H1 (cell line): ENCODE measurements at regions not wholly inside any gene's neighbourhood (a gene's known extent, or its start where the extent isn't known, plus 50 kb on each side); places are given as distances from the start of the nearest gene placed in this dataset.
A peak's percentile ranks its signal among the peaks of the same experiment; 100 is the strongest.

Experiments
- CTCF ChIA-PET: fragments of 300-600 bp; sonication (Branson Sonifier 250); formaldehyde crosslinking; loops from one replicate; lab custom pipeline; 2021; ENCODE audit not compliant: partially characterized antibody; lab: Charles Lee
- POLR2A ChIA-PET: fragments of 300-600 bp; sonication (Branson Sonifier 250); formaldehyde crosslinking; loops from one replicate; lab custom pipeline; 2021; ENCODE audit warnings: inconsistent platforms; ENCODE audit not compliant: partially characterized antibody; lab: Charles Lee
- DNase-seq, 2 experiments: peaks; one replicate each; pipeline versions ENCODE4 v3.0.0 to v3.0.0-alpha.2; 2010 to 2022; ENCODE audit warnings: low spot score in 2 of 2, low read depth in 1 of 2, mixed read lengths in 1 of 2
- FAIRE-seq: peaks from 2 replicates; lab custom pipeline; 2011; peaks lifted over from hg19 to GRCh38; lab: Jason Lieb, UNC
- H2AFZ ChIP-seq: 2 replicates; pipeline ENCODE4 v1.8.1; 2012; ENCODE audit warnings: low read length, inconsistent platforms
- H2AK5ac ChIP-seq: 2 replicates; pipeline ENCODE4 v1.6.1; 2013; ENCODE audit warnings: low read depth, low read length
- H2BK120ac ChIP-seq: replicated peaks from 2 replicates; pipeline ENCODE3; 2013; ENCODE audit warnings: low read depth, low read length, inconsistent platforms
- H2BK12ac ChIP-seq: 2 replicates; pipeline ENCODE4 v1.6.1; 2013; ENCODE audit warnings: low read depth, low read length
- H2BK15ac ChIP-seq: 2 replicates; pipeline ENCODE4 v1.6.1; 2013; ENCODE audit warnings: low read length
- H2BK20ac ChIP-seq: 2 replicates; pipeline ENCODE4 v1.6.1; 2013; ENCODE audit warnings: low read length
- H2BK5ac ChIP-seq: 2 replicates; pipeline ENCODE4 v1.6.1; 2013; ENCODE audit warnings: low read depth, low read length
- H3K14ac ChIP-seq: 2 replicates; pipeline ENCODE4 v1.6.1; 2013; ENCODE audit warnings: inconsistent platforms; ENCODE audit not compliant: insufficient read length
- H3K18ac ChIP-seq: 2 replicates; pipeline ENCODE4 v1.6.1; 2013; ENCODE audit warnings: low read length; ENCODE audit errors: extremely low read depth
- H3K23ac ChIP-seq: 2 replicates; pipeline ENCODE4 v1.6.1; 2013; ENCODE audit warnings: inconsistent platforms; ENCODE audit not compliant: insufficient read length
- H3K23me2 ChIP-seq: 2 replicates; pipeline ENCODE4 v1.6.1; 2013; ENCODE audit warnings: low read depth, low read length
- H3K27ac ChIP-seq: 2 replicates; pipeline ENCODE4 v1.6.1; 2011; ENCODE audit warnings: low read depth, low read length, inconsistent platforms
- H3K27me3 ChIP-seq, 4 experiments: replicated peaks in 1 of 4; 1 replicate in 1 of 4; 2 replicates in 3 of 4; pipeline versions ENCODE4 v1.6.1 to v1.8.1; 2011 to 2013; ENCODE audit warnings: low read length in 3 of 4, mild to moderate bottlenecking in 3 of 4, inconsistent platforms in 2 of 4, mixed read lengths in 2 of 4, moderate library complexity in 1 of 4; ENCODE audit not compliant: control insufficient read depth in 3 of 4, insufficient read depth in 3 of 4; ENCODE audit errors: extremely low read depth in 1 of 4
- H3K36me3 ChIP-seq, 4 experiments: 2 replicates each; pipeline versions ENCODE4 v1.6.1 to v1.8.1; 2011 to 2013; ENCODE audit warnings: mild to moderate bottlenecking in 4 of 4, low read length in 3 of 4, moderate library complexity in 2 of 4, control low read depth in 1 of 4, inconsistent platforms in 1 of 4; ENCODE audit not compliant: insufficient read depth in 4 of 4, control insufficient read depth in 2 of 4
- H3K4ac ChIP-seq: replicated peaks from 2 replicates; pipeline ENCODE3; 2013; ENCODE audit warnings: low read length, low read depth, mixed read lengths, inconsistent platforms; ENCODE audit not compliant: insufficient read length
- H3K4me1 ChIP-seq, 4 experiments: replicated peaks in 1 of 4; 1 replicate in 1 of 4; 2 replicates in 3 of 4; pipeline versions ENCODE4 v1.6.1 to v1.8.1; 2011 to 2013; ENCODE audit warnings: low read length in 3 of 4, inconsistent platforms in 2 of 4, mixed read lengths in 1 of 4; ENCODE audit not compliant: insufficient read depth in 4 of 4, control insufficient read depth in 3 of 4
- H3K4me2 ChIP-seq, 2 experiments: 2 replicates each; pipeline versions ENCODE4 v1.6.1 to v1.8.1; 2011 to 2013; ENCODE audit warnings: low read depth in 2 of 2, low read length in 2 of 2, control low read depth in 1 of 2, inconsistent platforms in 1 of 2, mild to moderate bottlenecking in 1 of 2; ENCODE audit not compliant: insufficient read depth in 1 of 2
- H3K4me3 ChIP-seq, 4 experiments: fragments of 200-600, 300-600 bp in 1 of 4; sonication (generic), shearing (Covaris generic), sonication (Bioruptor Twin) in 1 of 4; 2 replicates each; pipeline versions ENCODE4 v1.5.1 to v1.8.1; 2011 to 2016; ENCODE audit warnings: low read length in 4 of 4, low read depth in 3 of 4, control low read depth in 2 of 4, inconsistent platforms in 2 of 4, mild to moderate bottlenecking in 2 of 4, mixed read lengths in 1 of 4, moderate library complexity in 1 of 4; ENCODE audit not compliant: insufficient read depth in 2 of 4; ENCODE audit errors: extremely low read depth in 1 of 4
- H3K56ac ChIP-seq: replicated peaks from 2 replicates; pipeline ENCODE3; 2013; ENCODE audit warnings: low read depth, mild to moderate bottlenecking, mixed read lengths, low read length, inconsistent platforms; ENCODE audit not compliant: insufficient read length
- H3K79me1 ChIP-seq: 2 replicates; pipeline ENCODE4 v1.6.1; 2013; ENCODE audit warnings: low read depth, low read length, control low read depth
- H3K79me2 ChIP-seq, 2 experiments: 2 replicates each; pipeline versions ENCODE4 v1.6.1 to v1.8.1; 2012 to 2013; ENCODE audit warnings: low read length in 2 of 2, mild to moderate bottlenecking in 2 of 2, inconsistent platforms in 1 of 2; ENCODE audit not compliant: insufficient read depth in 2 of 2, control insufficient read depth in 1 of 2
- H3K9ac ChIP-seq, 4 experiments: replicated peaks in 1 of 4; 1 replicate in 1 of 4; 2 replicates in 3 of 4; pipeline versions ENCODE4 v1.6.1 to v1.8.1; 2011 to 2013; ENCODE audit warnings: low read depth in 3 of 4, low read length in 3 of 4, control low read depth in 2 of 4, mild to moderate bottlenecking in 2 of 4, moderate library complexity in 2 of 4, inconsistent platforms in 1 of 4; ENCODE audit errors: extremely low read depth in 1 of 4
- H3K9me3 ChIP-seq, 2 experiments: 2 replicates each; pipeline versions ENCODE4 v1.6.1 to v1.8.1; 2012 to 2013; ENCODE audit warnings: mild to moderate bottlenecking in 2 of 2, moderate library complexity in 2 of 2, control low read depth in 1 of 2, inconsistent platforms in 1 of 2, low read depth in 1 of 2, low read length in 1 of 2, mixed read lengths in 1 of 2; ENCODE audit not compliant: insufficient read depth in 2 of 2
- H4K20me1 ChIP-seq, 2 experiments: replicated peaks in 1 of 2; 2 replicates each; pipeline versions ENCODE3 to v1.8.1; 2011 to 2013; ENCODE audit warnings: inconsistent platforms in 2 of 2, low read length in 2 of 2, mild to moderate bottlenecking in 1 of 2; ENCODE audit not compliant: insufficient read depth in 2 of 2, control insufficient read depth in 1 of 2
- H4K5ac ChIP-seq: 2 replicates; pipeline ENCODE4 v1.6.1; 2013; ENCODE audit warnings: low read length, low read depth, mixed read lengths, inconsistent platforms; ENCODE audit not compliant: insufficient read length
- H4K8ac ChIP-seq: 2 replicates; pipeline ENCODE4 v1.8.0; 2013; ENCODE audit warnings: mild to moderate bottlenecking, moderate library complexity, low read length, inconsistent platforms; ENCODE audit not compliant: insufficient read depth; ENCODE audit errors: extremely low read depth
- H4K91ac ChIP-seq: replicated peaks from 2 replicates; pipeline ENCODE3; 2013; ENCODE audit warnings: low read length, mixed read lengths, inconsistent platforms; ENCODE audit not compliant: insufficient read length
- CEBPB ChIP-seq: IDR thresholded peaks from 2 replicates; pipeline ENCODE4 v1.6.1; 2012; ENCODE audit warnings: low read depth, low read length
- FOSL1 ChIP-seq: IDR thresholded peaks from 2 replicates; pipeline ENCODE4 v1.6.1; 2011; ENCODE audit warnings: mild to moderate bottlenecking, low read depth, low read length, moderate library complexity; ENCODE audit not compliant: insufficient read depth
- POLR2AphosphoS5 ChIP-seq: IDR thresholded peaks from 2 replicates; pipeline ENCODE4 v1.6.1; 2011; ENCODE audit warnings: low read depth, low read length
- RAD21 ChIP-seq, 2 experiments: IDR thresholded peaks in 1 of 2; conservative IDR thresholded peaks in 1 of 2; 2 replicates each; pipeline ENCODE4 v1.6.1; 2011; ENCODE audit warnings: low read depth in 2 of 2, low read length in 2 of 2, improper control_type of control experiment in 1 of 2, inconsistent platforms in 1 of 2, mild to moderate bottlenecking in 1 of 2, moderate library complexity in 1 of 2
- TBP ChIP-seq: IDR thresholded peaks from 2 replicates; pipeline ENCODE4 v1.6.1; 2011; ENCODE audit warnings: low read depth, low read length, improper control_type of control experiment
- WGBS, 2 experiments: shearing (Covaris generic) in 1 of 2; methylation state at CpG; one replicate each; pipeline versions ENCODE4 v1.1.6 to v1.1.7; 2013 to 2015; ENCODE audit warnings: low lambda C conversion rate in 2 of 2, mixed read lengths in 2 of 2, inconsistent platforms in 1 of 2, low coverage in 1 of 2, missing lambda C conversion rate in 1 of 2; ENCODE audit not compliant: insufficient replicate concordance in 2 of 2, insufficient coverage in 1 of 2, insufficient read length in 1 of 2; ENCODE audit errors: extremely low coverage in 1 of 2, missing lambda C conversion rate in 1 of 2; 5-methylcytosine and 5-hydroxymethylcytosine counted together
- TF ChIP-seq, protein P1 (sequence below): IDR thresholded peaks from 2 replicates; pipeline ENCODE4 v1.6.1; 2012; ENCODE audit warnings: inconsistent platforms
- TF ChIP-seq, protein P2 (sequence below): IDR thresholded peaks from 2 replicates; pipeline ENCODE4 v1.6.1; 2011; ENCODE audit warnings: low read length, improper control_type of control experiment

DNA sequence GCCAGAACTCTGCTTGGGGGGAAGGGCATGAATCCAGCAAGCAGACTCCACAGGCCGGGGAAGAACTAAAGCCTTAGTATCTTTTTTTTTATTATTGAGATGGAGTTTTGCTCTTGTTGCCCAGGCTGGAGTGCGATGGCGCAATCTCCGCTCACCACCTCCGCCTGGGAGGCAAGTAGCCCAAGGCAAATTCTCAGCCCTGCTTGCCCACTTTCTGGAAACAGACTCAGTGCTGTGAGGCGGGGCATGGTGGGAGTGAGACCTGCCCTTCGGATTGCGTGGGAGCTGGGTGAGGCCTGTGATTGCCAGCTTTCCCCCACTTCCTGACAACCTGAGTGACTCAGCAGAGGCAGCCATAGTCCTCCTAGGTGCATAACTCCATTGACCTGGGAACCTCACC, 348.8 kb downstream of the GASK1B start:
- no peaks in the 10 kb centered on the region for H3K79me1 ChIP-seq
- no peaks in the 10 kb centered on the region for H3K79me2 ChIP-seq
- DNase-seq, result no peak
- H3K23ac ChIP-seq, result no peak overlapping the region
- no peak overlapping the region for H4K5ac ChIP-seq
- TF ChIP-seq RAD21 (IDR thresholded peaks at IDR 0.05 in 1 of 2, conservative IDR thresholded peaks at IDR 0.05 in 1 of 2; ENCODE audit: low read depth in 2 of 2, low read length in 2 of 2), result no peak
- TF ChIP-seq, protein P1, sequence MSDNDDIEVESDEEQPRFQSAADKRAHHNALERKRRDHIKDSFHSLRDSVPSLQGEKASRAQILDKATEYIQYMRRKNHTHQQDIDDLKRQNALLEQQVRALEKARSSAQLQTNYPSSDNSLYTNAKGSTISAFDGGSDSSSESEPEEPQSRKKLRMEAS, result no peak
- peak; percentile 31; the same call in 1 of the 2 replicates for TF ChIP-seq CEBPB
- TF ChIP-seq, protein P2, sequence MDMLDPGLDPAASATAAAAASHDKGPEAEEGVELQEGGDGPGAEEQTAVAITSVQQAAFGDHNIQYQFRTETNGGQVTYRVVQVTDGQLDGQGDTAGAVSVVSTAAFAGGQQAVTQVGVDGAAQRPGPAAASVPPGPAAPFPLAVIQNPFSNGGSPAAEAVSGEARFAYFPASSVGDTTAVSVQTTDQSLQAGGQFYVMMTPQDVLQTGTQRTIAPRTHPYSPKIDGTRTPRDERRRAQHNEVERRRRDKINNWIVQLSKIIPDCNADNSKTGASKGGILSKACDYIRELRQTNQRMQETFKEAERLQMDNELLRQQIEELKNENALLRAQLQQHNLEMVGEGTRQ, result no peak
- no peak for TF ChIP-seq FOSL1
- no peak for TF ChIP-seq POLR2AphosphoS5
- no peak for TF ChIP-seq TBP
- peaks cover 2 to 4% of the 10 kb centered on the region in 2 experiments; a peak in 1 of 4 replicates for H3K9me3 ChIP-seq
- no peak overlapping the region for H3K9ac ChIP-seq
- no peak overlapping the region for H2BK20ac ChIP-seq
- H2BK12ac ChIP-seq, result no peak overlapping the region
- 98% methylated on average over 8 of the region's 8 CpGs; no CpG with 5 or more reads in 1 of the 2 experiments for WGBS, 2 experiments
- peaks cover 0 to 4% (median 0%) of the 10 kb centered on the region in 4 experiments; a peak in 1 of 7 replicates for H3K4me1 ChIP-seq
- no peak overlapping the region for H2BK15ac ChIP-seq
- H3K18ac ChIP-seq, result no peak overlapping the region
- H4K8ac ChIP-seq, result no peak overlapping the region
- H3K4me2 ChIP-seq, result no peak overlapping the region
- H2BK5ac ChIP-seq, result no peak overlapping the region; the same call in 1 of the 2 replicates
- no peak overlapping the region for H2BK120ac ChIP-seq
- no peaks in the 10 kb centered on the region for H3K27me3 ChIP-seq
- ChIA-PET CTCF (interaction anchor here (0.6 to 1.5 kb wide), 5 partner anchors 12 to 37 kb away, joined by 3 to 6 read pairs (median 3); no protein-coding TSS in a partner anchor), POLR2A (no interaction called here)
- H3K27ac ChIP-seq, result no peak overlapping the region
- no peak overlapping the region for H4K91ac ChIP-seq
- no peak overlapping the region for H3K4me3 ChIP-seq
- no peak for FAIRE-seq
- no peak overlapping the region for H2AK5ac ChIP-seq
- no peak overlapping the region for H3K4ac ChIP-seq
- H4K20me1 ChIP-seq, result no peaks in the 10 kb centered on the region
- no peaks in the 10 kb centered on the region for H3K36me3 ChIP-seq
- no peak overlapping the region for H3K56ac ChIP-seq
- no peaks in the 10 kb centered on the region for H3K23me2 ChIP-seq
- H3K14ac ChIP-seq, result no peak overlapping the region
- 0 out of 2 replicates have a peak overlapping the region, but pooled peaks have one; percentile 44 for H2AFZ ChIP-seq
